HG03457 (cell line): ENCODE measurements at regions not wholly inside any gene's neighbourhood (a gene's known extent, or its start where the extent isn't known, plus 50 kb on each side); places are given as distances from the start of the nearest gene placed in this dataset.
"Not testable (repeated sequence)": the region's sequence is repeated elsewhere in the genome, so short reads cannot be mapped to it uniquely, and the experiment has no call there.

ENCODE experiments used
- ATAC-seq: cut with Tn5 transposase; IDR thresholded peaks from one replicate; pipeline ENCODE4 v1.9.1; 2021; ENCODE audit warnings: moderate number of reproducible peaks; ENCODE audit not compliant: unreplicated experiment

DNA sequence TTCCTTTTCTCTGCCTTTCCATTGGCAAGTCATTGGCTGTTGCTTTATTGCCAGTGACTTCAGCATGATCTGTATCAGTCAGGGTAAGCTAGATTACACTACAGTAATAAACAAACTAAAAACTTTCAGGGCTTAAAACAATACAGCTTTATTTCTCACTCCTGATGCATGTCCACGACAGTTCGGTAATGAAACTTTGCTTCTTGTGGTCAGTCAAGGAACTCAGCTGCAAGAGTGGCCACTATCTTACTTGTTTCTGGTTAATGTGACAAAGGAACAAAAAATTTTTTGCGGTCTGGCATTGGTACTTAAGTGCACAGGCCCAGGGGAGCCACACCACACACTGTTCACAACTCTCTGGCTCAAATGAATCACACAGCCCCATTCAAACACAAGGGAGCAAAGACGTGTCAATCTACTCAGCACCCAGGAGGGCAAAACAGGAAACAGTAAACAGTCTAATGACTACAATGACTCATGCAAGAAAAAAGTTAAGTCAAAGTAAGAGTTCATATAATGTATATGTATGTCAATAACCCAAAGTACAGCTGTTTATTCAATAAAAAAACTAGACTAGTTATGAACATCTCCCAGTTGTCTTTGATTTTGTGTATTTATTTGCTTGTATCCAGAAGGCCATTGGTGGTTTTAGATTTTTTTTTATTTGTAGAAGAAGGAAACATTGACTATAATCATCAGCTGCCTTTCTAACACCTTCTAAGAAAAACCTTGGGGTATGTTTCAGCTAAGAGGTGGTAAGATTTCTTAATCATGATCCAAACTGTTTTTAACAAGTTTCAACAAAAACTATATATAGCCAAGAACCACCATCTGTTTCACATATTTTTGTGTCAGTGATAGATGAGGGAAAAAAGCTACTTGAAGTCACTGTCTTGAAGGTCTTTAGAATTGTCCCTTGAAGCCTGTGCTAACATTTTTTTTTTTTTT, 134.4 kb upstream of the FAM3C start:
- peak; percentile 99 for ATAC-seq

DNA sequence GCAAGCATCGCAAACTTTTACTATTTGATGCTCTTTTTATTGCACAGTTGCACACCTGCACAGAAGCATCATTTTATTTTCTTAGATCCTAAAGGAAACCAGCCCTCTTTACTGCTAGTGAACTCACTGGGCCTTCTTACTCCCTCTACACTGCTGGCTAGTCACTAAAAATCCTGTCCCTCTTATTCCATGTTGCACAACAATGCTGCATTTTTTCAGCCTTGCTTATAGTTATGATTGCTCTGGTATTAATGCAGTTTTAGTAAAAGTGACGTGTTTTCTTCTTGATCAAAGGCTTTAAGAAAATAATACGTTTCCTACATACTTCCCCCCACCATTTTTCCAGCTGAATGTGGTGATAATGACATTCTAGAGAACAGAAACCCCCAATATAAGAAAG, 132.9 kb upstream of the FAM3C start:
- ATAC-seq: no peak

DNA sequence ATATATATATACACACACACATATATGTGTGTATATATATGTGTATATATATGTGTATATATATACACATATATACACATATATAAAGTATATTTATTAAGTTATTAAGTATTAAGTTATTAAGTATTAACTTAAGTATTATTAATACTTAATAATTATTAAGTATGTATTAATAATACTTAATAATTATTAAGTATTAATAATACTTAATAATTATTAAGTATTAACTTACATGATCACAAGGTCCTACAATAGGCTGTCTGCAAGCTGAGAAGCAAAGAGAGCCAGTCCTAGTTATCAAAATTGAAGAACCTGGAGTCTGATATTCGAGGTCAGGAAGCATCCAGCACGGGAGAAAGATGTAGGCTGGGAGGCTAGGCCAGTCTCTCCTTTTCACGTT, 130.1 kb upstream of the FAM3C start:
- not testable (repeated sequence) for ATAC-seq

DNA sequence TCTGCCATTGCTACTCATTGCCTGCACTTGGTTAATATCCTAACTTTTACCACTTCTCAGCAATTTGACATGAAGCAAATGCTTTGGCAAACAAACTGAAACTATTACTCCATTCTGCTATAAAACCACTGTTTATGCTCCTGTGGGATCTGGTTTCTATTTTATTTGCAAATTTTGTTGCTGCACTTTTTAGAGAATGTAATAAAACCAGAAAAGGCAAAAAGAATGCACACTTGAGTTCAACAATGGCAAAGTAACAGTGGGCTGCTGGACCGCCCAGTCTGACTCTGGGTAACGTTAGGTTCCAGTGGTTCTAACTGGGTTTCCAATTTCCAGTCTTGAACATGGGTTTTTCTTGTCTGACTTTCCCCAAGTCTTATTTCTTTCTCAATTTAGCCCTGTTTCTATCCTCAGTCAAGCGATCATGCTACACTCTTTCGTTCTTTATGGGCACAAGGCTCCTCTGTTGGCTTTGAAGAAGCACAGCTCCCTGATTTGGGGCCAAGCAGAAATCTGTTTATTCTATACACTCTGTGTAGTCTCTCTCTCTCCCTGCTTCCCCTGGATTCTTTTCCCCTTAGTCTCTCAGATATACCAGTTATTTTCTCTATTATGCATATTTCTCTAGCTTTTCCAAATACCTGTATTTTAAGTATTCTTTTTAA, 129.2 kb upstream of the FAM3C start:
- no peak for ATAC-seq

DNA sequence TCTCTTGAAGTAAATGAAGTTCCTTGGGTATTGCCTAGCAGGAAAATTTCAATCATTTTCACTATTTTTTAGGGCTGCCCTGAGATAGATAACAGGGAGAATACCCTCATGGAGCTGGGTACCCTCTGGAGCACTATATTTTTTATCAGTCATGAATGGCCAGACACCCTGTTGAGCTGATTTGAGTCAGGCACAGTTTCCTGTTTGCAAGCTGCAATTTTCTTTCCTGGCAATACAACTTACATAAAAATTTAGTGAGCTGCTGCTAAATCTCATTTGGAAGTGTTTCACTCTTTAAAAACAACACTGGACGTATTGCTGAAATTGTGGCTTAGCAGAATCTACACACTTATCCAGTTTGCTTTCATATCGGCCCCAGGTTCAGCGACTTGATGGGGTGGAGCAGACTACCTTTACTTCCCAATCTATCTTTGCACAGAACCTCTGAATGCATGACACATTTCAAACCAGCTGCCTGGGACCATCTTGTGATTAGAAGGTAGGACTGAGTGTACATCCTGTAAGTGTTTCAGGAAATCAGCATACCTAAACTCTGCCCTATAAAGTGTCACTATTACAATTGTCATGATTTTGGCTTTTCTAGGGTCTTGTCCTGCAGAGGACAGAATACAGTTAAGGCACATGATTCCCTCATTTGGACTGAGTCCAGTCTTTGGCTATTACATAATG, 125.7 kb upstream of the FAM3C start:
- no peak for ATAC-seq

DNA sequence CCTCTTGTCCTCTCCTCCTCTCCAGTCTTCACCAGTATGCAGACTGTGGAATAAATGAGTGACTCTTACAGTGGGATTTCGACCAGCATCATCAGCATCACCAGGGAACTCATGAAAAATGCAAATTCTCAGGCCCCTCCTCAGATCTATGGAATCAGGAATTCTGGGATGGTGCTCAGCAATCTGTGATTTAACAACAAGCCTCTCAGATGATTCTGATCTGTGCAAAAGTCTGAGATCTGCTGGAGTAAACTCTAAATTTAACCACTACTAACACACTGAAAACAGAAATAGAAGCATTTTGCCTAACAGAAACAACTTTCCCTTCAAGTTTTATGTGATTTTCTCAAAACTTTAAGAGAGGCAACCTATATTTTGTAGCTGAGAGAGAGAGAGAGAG, 124.8 kb upstream of the FAM3C start:
- ATAC-seq: no peak

DNA sequence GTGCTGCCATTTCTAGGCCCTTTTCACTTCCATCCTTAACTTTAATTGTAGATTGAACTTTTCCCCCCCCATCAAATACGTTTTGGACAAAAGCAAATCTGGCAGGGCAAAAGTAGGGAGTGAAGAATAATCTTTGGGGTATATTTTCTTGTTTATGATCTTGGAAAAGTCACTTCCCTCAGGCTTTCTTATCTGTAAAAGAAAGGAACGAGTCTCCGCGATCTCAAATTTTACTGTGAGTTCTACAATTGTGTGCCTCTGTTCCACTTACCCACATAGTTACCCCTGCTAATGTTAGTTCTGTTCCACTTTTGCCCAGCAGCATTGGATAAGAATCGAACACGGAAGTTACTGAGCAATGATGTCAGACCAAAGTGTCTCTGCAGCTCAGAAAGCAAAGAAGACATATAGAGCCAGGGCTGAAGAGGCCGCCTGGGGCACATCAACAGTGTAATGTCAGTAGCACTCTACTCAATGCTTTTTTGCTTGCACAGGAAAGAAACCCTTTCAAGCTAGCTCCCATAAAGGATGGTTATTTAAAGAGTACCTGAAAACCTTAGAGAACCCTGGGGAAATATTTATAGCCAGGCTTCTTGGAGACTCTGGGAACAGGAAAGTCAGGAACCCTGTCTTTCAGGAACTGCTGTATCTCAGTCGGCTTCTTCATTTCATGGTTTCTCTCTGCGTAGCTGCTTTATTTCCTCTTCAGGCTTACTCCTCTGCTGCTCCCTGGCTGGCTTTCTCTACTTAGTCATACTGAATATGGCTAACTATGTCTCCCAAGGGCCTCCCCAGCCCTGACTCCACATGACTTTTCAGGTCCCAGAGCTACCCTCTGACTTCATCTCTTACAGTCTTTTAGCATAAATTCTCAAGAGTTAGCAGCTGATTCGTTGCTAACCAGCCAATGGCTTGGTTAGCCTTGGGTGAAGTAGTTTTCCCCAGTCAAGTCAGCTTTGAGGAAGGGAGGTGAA, 123.7 kb upstream of the FAM3C start:
- peak; percentile 53 for ATAC-seq

DNA sequence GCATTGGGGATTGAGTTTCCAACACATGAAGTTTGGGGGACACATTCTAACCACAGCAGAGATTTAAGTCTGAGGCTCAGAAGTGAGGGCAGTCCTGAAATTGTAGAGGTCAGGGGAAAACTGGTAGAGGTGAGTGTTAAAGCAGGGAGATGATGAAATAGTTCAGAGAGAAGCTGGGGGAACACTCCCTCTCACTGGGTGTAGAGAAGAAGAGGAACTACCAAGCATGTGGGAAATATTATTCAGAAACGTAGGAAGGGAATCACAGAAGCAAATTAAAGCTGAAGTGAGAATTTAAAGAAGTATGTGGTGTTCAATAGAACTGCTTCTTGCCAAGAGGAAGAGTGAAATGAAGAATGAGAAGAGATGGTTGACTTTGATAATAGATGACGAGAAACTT, 121.5 kb upstream of the FAM3C start:
- ATAC-seq: no peak

DNA sequence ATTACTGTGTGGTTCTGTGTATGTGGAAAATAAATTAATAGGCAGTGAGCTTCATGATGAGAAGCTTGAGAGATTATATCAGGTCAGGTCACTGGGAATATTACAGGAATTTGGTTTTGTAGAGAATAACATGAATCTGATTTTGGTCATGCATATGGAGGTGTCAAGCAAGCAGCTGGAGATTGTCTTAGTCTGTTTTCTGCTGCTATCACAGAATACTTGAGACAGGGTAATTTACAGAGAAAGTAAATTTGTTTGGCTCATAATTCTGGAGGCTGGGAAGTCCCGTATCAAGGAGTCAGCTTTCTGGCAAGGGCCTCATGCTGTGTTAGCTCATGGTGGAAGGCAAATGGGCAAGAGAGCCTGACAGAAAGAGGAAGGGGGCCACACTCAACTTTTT, 120.7 kb upstream of the FAM3C start:
- ATAC-seq: no peak

DNA sequence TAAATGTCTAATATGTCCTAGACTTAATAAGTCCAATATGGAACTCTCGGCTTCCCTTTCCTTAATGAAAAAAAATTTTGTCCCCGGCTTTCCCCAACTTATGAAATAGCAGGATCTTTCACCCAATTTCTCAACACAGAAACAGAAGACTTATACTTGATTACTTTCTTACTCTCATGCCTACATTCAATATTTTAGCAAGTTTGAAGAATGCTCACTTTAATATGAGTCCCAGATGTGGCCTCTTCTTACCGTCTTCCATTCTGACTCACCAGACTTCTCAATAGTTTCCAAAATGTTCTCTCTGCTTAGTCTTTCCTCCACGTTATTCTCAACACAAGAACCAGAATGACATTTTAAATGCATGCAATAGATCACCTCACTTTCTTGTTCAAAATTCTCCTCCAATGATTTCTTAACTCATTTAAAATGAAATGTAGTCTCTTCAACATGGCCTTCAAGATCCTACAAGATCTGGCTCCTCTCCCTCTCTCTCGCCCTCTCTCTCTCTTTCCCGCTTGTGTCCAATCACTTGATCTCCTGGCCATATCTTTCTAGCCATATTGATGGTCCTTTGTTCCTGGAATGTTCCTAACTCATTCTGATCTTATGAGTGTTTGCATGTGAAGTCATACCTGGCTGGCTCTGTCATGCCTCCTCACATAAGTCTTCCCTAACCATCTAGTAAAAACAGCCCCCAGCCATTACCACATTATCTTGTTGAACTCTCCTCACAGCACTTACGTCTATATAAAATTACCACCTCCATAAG, 119.7 kb upstream of the FAM3C start:
- no peak for ATAC-seq

DNA sequence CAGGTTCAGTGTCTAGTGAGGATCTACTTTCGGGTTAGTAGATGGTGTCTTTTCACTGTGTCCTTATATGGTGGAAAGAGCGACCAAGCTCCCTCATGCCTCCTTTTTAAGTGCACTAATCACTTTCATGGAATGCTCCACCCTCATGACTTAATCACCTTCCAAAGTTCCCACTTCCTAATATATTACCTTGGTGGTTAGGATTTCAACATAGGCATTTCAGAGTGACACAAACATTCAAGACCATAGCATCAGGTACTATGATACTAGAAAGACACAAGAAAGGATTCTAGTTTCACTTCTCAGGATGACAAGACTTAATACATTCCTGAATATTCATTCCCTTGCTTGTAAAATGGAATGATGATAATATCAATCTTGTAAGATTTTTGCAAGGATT, 119.1 kb upstream of the FAM3C start:
- no peak for ATAC-seq

DNA sequence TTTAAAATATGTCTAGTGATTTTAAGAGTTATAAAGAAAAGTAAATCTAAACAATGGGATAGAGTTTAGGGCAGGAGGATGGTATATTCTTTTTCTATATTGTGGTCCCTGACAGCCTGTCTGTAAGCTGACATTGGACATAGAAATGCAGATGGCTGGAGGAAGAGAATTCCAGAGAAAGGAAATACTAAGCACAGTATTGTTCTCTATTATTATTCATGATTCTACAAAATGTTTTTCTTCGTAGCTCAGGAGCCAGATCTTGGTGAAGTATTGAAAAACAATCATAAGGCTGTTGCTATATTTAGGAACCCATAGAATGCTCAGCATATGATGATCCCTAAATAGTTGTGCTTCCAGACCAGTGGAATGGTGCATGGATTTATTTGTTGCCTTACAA, 117.0 kb upstream of the FAM3C start:
- ATAC-seq: no peak

DNA sequence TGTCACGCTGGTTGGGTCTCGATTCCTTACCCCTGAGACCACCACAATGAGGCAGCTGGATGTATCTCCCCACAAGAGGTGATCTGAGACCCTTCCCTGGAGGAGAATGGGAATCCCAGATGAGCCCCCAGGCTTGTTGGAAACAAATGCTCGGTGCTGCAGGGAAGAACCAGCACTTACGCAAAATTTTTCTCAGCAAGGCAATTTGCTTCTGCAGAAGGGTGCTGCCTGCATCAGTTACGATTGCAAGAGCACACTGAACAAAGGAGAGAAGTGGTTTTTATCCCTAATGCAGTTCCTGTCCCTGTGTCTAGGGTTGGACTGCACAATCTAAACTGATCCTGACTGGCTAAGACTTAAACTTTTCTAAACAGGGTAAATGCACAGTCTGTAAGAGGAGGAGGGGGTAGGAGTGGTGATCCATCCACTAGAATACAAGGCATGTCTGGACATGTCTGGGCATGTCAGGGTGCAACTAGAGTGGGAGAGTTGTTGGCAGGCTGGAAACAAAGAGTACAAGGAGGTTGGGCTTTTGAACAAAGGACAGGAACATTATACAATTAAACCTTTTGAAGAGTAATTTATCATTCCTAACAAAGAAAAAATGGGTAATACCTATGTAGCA, 114.9 kb upstream of the FAM3C start:
- ATAC-seq: no peak

DNA sequence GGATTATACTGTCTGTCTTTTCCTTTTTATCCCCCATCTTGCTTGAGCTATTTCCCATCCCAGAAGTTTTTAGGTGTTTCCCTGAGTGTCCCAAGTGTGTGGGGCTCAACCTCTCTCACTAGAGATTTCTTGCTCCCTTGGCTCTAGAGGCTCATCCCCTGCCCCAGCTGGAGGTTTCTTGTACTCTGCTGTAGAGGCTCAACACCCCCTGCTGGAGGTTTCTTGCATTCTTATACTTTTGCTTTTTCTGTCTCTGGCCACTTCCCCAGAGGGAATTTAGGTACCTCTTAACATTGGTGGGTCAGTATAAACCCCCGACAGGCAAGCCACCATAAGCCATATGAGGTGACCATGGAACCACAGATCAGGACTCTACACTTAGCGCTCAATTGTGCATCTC, 114.2 kb upstream of the FAM3C start:
- no peak for ATAC-seq

DNA sequence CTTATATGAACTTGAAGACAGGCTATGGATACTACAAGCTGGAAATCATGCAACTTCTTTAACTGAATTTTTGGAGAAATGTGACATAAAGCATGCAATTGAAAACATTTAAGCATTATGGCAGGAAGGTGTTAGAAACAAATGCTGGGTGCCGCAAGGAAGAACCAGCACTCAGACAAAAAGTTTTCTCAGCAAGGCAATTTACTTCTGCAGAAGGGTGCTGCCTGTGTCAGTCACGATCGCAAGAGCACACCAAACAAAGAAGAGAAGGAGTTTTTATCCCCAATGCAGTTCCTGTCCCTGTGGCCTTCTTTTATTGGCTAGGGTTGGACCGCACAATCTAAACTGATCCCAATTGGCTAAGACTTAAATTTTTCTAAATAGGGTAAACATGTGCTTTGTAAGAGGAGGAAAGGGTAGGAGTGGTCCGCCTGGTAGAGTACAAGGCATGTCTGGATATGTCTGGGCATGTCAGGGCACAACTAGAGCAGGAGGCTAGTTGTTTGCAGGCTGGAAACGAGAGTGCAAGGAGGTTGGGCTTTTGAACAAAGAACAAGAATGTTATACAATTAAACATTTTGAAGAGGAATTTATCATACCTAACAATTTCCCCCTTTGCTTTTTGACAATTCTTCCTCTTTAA, 109.6 kb upstream of the FAM3C start:
- no peak for ATAC-seq

DNA sequence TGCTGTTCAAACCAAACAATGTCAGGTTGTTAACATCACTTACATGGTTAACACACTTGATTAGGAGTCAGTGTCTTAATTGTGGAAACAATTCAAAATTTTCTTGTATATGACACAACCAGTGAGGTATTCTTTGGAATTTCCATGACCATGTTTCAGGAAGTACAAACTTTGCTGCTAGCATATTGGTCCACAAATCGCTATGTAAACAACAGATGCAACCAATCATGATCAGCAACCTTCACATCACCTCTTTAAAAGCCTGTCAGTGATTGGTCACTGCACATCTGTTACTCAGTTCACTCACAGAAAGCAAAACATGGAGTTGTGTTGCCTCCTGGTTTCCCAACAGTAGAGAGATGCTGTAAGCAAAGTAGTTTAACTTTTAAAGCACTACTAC, 108.9 kb upstream of the FAM3C start:
- no peak for ATAC-seq

DNA sequence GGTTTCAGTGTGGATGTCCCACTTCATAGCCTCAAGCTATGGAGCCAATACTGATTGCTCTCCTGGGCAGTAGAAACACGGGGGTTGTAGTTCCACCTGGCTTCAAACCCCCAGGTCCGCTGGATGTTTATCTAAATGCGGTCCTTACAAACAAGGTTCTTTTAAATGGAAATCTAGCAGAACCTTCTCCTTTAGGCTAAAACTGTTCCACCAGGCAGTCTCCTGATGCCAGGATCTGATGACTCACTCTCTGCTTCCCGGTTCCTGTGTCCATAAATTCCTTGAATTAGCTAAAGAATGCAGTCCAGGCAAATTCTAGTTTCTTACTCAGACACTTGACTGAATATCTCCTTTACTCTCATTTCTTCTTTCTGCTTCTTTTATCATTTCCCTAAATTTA, 108.4 kb upstream of the FAM3C start:
- no peak for ATAC-seq

DNA sequence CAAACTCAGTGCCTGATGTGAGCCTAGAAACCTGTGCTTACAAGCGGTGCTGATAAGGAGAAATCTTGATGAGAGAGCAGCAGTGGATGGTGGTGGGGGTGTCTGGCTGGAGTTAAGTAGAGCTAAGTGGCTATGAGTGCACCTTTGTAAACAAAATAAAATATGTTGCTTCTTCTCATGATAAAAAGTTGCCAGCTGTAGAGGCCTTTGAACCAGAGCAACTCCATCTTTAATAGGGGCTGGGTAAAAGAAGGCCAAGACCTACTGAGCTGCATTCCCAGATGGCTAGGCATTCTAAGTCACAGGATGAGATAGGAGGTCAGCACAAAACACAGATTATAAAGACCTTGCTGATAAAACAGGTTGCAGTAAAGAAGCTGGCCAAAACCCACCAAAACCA, 107.6 kb upstream of the FAM3C start:
- ATAC-seq: no peak

DNA sequence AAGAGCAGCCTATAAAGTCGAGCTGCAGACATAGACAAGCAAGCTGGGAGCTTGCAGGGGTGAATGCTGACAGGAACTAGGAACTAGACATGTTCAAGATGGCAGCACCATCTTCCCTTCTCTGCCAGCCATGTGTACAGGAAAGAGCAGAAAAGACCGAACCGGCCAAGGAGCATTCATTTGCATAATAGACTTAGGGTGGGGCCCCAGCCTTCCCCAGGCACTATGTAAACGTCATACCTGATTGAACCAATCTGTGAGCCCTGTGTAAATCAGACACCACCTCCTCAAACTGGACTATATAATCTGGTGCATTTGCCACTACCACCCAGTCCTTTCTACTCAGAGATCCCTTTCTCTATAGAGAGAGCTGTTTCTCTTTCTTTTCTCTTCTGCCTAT, 106.9 kb upstream of the FAM3C start:
- ATAC-seq: no peak
